ENCODE measurements at regions not wholly inside any gene's neighbourhood (a gene's known extent, or its start where the extent isn't known, plus 50 kb on each side); places are given as distances from the start of the nearest gene placed in this dataset.

- DNase-seq = no peak
- Histone ChIP-seq H3K9me3 (no peaks in the 10 kb centered on the region), H3K27me3 (no peaks in the 10 kb centered on the region), H3K4me3 (no peak overlapping the region), H3K36me3 (no peaks in the 10 kb centered on the region), H3K4me1 (no peaks in the 10 kb centered on the region), H3K27ac (no peak overlapping the region)
- intact Hi-C loops (cut with DNase I; ENCODE audit: low total_unique reads) = no loop called here
- TF ChIP-seq CTCF (IDR thresholded peaks at IDR 0.05) (no peak), POLR2A (IDR thresholded peaks at IDR 0.05) (no peak)
Measured at GRCh38 chr2:52501715-52502475, 1265.7 kb upstream of the CHAC2 start.

- TF ChIP-seq CTCF (IDR thresholded peaks at IDR 0.05) (no peak), POLR2A (IDR thresholded peaks at IDR 0.05) (no peak)
- intact Hi-C loops (cut with DNase I; ENCODE audit: low total_unique reads) = no loop called here
- Histone ChIP-seq H3K4me3 (no peak overlapping the region), H3K4me1 (no peaks in the 10 kb centered on the region), H3K9me3 (no peaks in the 10 kb centered on the region), H3K27ac (no peak overlapping the region), H3K27me3 (no peaks in the 10 kb centered on the region), H3K36me3 (no peaks in the 10 kb centered on the region)
- no peak for DNase-seq
Measured at GRCh38 chr2:52500561-52500960, 1267.0 kb upstream of the CHAC2 start.

- Histone ChIP-seq H3K36me3 (no peaks in the 10 kb centered on the region), H3K9me3 (no peaks in the 10 kb centered on the region), H3K4me3 (no peak overlapping the region), H3K27me3 (no peaks in the 10 kb centered on the region), H3K4me1 (no peaks in the 10 kb centered on the region), H3K27ac (no peak overlapping the region)
- intact Hi-C loops (cut with DNase I; ENCODE audit: low total_unique reads) = no loop called here
- TF ChIP-seq POLR2A (IDR thresholded peaks at IDR 0.05) = no peak
- DNase-seq = no peak
Measured at GRCh38 chr2:52498077-52498750, 1269.4 kb upstream of the CHAC2 start.

DNA sequence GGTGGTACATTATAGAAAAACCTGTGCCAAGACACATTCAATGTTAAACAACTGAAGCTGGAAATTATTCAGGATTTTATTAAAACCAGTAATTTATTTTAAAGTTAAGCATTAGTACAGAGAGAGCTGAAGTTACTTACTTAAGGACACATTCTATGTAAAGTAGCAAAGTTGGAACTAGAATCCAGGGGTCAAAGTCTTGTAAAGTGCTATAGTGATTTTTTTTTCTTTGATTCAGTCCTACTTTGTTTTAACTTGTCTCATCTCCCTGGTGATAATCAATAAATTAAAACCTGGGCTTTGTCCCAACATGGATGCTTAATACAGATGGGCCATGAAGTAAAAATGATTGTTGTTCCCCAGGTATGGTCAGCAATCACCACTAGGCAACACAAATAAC is 1271.8 kb upstream of the CHAC2 start:
- DNase-seq = no peak
- intact Hi-C loops (cut with DNase I; ENCODE audit: low total_unique reads) = no loop called here
- H3K27ac ChIP-seq = no peak overlapping the region
- no peaks in the 10 kb centered on the region for H3K4me1 ChIP-seq
- TF ChIP-seq CTCF (IDR thresholded peaks at IDR 0.05) = no peak
- TF ChIP-seq POLR2A (IDR thresholded peaks at IDR 0.05) = no peak
- no peaks in the 10 kb centered on the region for H3K9me3 ChIP-seq
- no peak overlapping the region for H3K4me3 ChIP-seq
- H3K36me3 ChIP-seq = no peaks in the 10 kb centered on the region
- no peaks in the 10 kb centered on the region for H3K27me3 ChIP-seq

DNA sequence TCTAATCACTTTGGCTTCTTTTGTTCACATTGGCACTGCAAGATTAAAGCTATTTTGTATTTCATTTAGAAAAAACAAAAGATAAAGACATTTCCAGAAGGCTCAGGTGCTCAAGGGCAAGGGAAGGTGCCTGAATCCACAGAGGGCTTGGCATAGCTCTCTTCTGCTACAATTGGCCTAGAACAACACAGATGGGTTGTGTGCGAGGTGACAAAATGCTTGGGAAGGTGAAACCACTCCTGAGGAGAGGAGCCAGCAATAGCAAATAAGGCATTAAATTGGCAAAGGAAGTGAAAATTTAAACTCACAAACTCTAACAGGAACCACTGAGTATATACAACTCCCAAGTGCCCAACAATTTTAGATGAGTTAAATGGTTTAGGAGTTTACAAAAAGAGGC is 1290.4 kb upstream of the CHAC2 start:
- Histone ChIP-seq H3K9me3 (no peaks in the 10 kb centered on the region), H3K27ac (no peak overlapping the region), H3K36me3 (no peaks in the 10 kb centered on the region), H3K4me1 (no peaks in the 10 kb centered on the region), H3K4me3 (no peak overlapping the region), H3K27me3 (no peaks in the 10 kb centered on the region)
- intact Hi-C loops (cut with DNase I; ENCODE audit: low total_unique reads) = no loop called here
- TF ChIP-seq POLR2A (IDR thresholded peaks at IDR 0.05) (no peak), CTCF (IDR thresholded peaks at IDR 0.05) (no peak)
- DNase-seq = no peak
